Stomach (tissue), 4 donors: ENCODE measurements at regions not wholly inside any gene's neighbourhood (a gene's known extent, or its start where the extent isn't known, plus 50 kb on each side); places are given as distances from the start of the nearest gene placed in this dataset.

Experiments used
- EP300 ChIP-seq: sonication (generic); formaldehyde crosslinking; IDR thresholded peaks from one replicate; pipeline ENCODE4 v1.6.1; 2017; ENCODE audit warnings: antibody characterized with exemption
- POLR2A ChIP-seq, 4 donors: fragments of 450-650 bp; IDR thresholded peaks; one replicate each; pipeline ENCODE4 v1.6.1; 2016; ENCODE audit warnings: antibody characterized with exemption in 4 of 4, control low read depth in 2 of 4, mild to moderate bottlenecking in 1 of 4, moderate library complexity in 1 of 4
- POLR2AphosphoS5 ChIP-seq, 3 donors: sonication (generic); formaldehyde crosslinking; IDR thresholded peaks; one replicate each; pipeline ENCODE4 v1.6.1; 2016; ENCODE audit warnings: antibody characterized with exemption in 3 of 3
- TF ChIP-seq, protein P1 (sequence below), 7 experiments: fragments of 450-650 bp in 4 of 7; fragments of 200-600 bp in 3 of 7; sonication (generic) in 3 of 7; IDR thresholded peaks; one replicate each; pipeline ENCODE4 v1.5.1; 2016 to 2019; ENCODE audit warnings: antibody characterized with exemption in 7 of 7, control low read depth in 2 of 7, mild to moderate bottlenecking in 1 of 7

DNA sequence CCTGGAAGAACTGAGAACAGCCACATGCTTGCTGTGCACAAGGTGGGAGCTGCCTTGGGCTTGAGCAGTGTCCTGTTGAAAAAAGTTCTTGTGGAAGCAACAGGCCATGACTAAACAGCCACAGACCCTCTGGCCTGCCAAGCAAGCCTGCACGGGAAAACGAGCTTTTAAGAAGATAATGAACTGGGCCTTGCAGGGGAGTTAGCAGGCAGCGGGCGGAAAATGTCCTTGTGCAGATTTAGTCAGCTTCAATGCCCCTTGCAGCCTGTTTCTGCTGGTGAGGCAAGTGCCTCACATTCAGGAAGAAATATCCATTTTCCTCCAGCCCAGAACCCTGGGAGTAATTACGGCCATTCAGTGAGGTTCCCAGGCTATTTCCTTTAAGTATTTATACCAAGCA is 126.2 kb upstream of the KLHL25 start:
- TF ChIP-seq POLR2A (IDR thresholded peaks at IDR 0.05), result no peak
- TF ChIP-seq, protein P1, sequence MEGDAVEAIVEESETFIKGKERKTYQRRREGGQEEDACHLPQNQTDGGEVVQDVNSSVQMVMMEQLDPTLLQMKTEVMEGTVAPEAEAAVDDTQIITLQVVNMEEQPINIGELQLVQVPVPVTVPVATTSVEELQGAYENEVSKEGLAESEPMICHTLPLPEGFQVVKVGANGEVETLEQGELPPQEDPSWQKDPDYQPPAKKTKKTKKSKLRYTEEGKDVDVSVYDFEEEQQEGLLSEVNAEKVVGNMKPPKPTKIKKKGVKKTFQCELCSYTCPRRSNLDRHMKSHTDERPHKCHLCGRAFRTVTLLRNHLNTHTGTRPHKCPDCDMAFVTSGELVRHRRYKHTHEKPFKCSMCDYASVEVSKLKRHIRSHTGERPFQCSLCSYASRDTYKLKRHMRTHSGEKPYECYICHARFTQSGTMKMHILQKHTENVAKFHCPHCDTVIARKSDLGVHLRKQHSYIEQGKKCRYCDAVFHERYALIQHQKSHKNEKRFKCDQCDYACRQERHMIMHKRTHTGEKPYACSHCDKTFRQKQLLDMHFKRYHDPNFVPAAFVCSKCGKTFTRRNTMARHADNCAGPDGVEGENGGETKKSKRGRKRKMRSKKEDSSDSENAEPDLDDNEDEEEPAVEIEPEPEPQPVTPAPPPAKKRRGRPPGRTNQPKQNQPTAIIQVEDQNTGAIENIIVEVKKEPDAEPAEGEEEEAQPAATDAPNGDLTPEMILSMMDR (IDR thresholded peaks at IDR 0.05), result no peak
- no peak for TF ChIP-seq POLR2AphosphoS5 (IDR thresholded peaks at IDR 0.05)
- no peak for TF ChIP-seq EP300
